Parathyroid adenoma (tissue), 2 donors: ENCODE measurements at regions not wholly inside any gene's neighbourhood (a gene's known extent, or its start where the extent isn't known, plus 50 kb on each side); places are given as distances from the start of the nearest gene placed in this dataset.

Source experiments
- H2AFZ ChIP-seq: fragments of 300-600 bp; sonication (generic); one replicate; pipeline ENCODE4 v1.7.0; 2017; ENCODE audit warnings: antibody characterized with exemption, mild to moderate bottlenecking
- H3K27ac ChIP-seq: fragments of 300-600 bp; sonication (generic); one replicate; pipeline ENCODE4 v1.7.0; 2017
- H3K27me3 ChIP-seq: fragments of 300-600 bp; sonication (generic); one replicate; pipeline ENCODE4 v1.7.0; 2017; ENCODE audit warnings: low read length; ENCODE audit not compliant: control insufficient read depth, insufficient read depth
- H3K36me3 ChIP-seq: fragments of 300-600 bp; sonication (generic); one replicate; pipeline ENCODE4 v1.7.0; 2017; ENCODE audit warnings: low read length; ENCODE audit not compliant: control insufficient read depth, insufficient read depth
- H3K4me1 ChIP-seq: fragments of 300-600 bp; sonication (generic); one replicate; pipeline ENCODE4 v1.7.0; 2017; ENCODE audit warnings: control low read depth
- H3K4me2 ChIP-seq: fragments of 300-600 bp; sonication (generic); one replicate; pipeline ENCODE4 v1.7.0; 2017; ENCODE audit warnings: low read length
- H3K4me3 ChIP-seq: fragments of 300-600 bp; sonication (generic); one replicate; pipeline ENCODE4 v1.7.0; 2017; ENCODE audit warnings: low read depth, low read length
- H3K79me2 ChIP-seq: fragments of 300-600 bp; sonication (generic); one replicate; pipeline ENCODE4 v1.7.0; 2017; ENCODE audit warnings: control low read depth
- H3K9ac ChIP-seq: fragments of 300-600 bp; sonication (generic); one replicate; pipeline ENCODE4 v1.7.0; 2017; ENCODE audit warnings: mild to moderate bottlenecking
- H3K9me3 ChIP-seq: fragments of 300-600 bp; sonication (generic); one replicate; pipeline ENCODE4 v1.7.0; 2017; ENCODE audit warnings: low read length; ENCODE audit not compliant: control insufficient read depth
- CTCF ChIP-seq: fragments of 300-600 bp; sonication (generic); IDR thresholded peaks from one replicate; pipeline ENCODE4 v1.7.0; 2017; ENCODE audit warnings: antibody characterized with exemption, mild to moderate bottlenecking
- donor health status: primary hyperparathyroidism.

- Histone ChIP-seq H3K79me2 (no peaks in the 10 kb centered on the region), H3K27me3 (no peaks in the 10 kb centered on the region), H3K4me3 (no peak overlapping the region), H3K9ac (no peak overlapping the region), H3K4me1 (no peaks in the 10 kb centered on the region), H3K9me3 (no peaks in the 10 kb centered on the region), H2AFZ (no peak overlapping the region), H3K36me3 (no peaks in the 10 kb centered on the region), H3K27ac (no peak overlapping the region), H3K4me2 (no peak overlapping the region)
- no peak for TF ChIP-seq CTCF
These were observed 166.6 kb upstream of the HMGA2 start for GRCh38 chr12:65657635-65658034.

GRCh38 chr12:65658360-65658759, 165.9 kb upstream of the HMGA2 start:
- Histone ChIP-seq H3K79me2 (no peaks in the 10 kb centered on the region), H3K4me1 (no peaks in the 10 kb centered on the region), H2AFZ (no peak overlapping the region), H3K9me3 (no peaks in the 10 kb centered on the region), H3K27me3 (no peaks in the 10 kb centered on the region), H3K9ac (no peak overlapping the region), H3K4me2 (no peak overlapping the region), H3K36me3 (no peaks in the 10 kb centered on the region), H3K27ac (no peak overlapping the region), H3K4me3 (no peak overlapping the region)
- TF ChIP-seq CTCF, result no peak

GRCh38 chr12:65659681-65660080, 164.6 kb upstream of the HMGA2 start:
- Histone ChIP-seq H3K4me3 (no peak overlapping the region), H3K79me2 (no peaks in the 10 kb centered on the region), H3K4me2 (no peak overlapping the region), H3K9me3 (no peaks in the 10 kb centered on the region), H3K4me1 (no peaks in the 10 kb centered on the region), H3K36me3 (no peaks in the 10 kb centered on the region), H3K9ac (no peak overlapping the region), H2AFZ (no peak overlapping the region), H3K27ac (no peak overlapping the region), H3K27me3 (no peaks in the 10 kb centered on the region)
- no peak for TF ChIP-seq CTCF

- no peaks in the 10 kb centered on the region for H3K27me3 ChIP-seq
- H3K9ac ChIP-seq, result no peak overlapping the region
- H3K36me3 ChIP-seq, result no peaks in the 10 kb centered on the region
- H3K4me3 ChIP-seq, result no peak overlapping the region
- no peak overlapping the region for H3K4me2 ChIP-seq
- no peaks in the 10 kb centered on the region for H3K79me2 ChIP-seq
- TF ChIP-seq CTCF, result no peak
- H3K27ac ChIP-seq, result no peak overlapping the region
- no peaks in the 10 kb centered on the region for H3K4me1 ChIP-seq
- H2AFZ ChIP-seq, result no peak overlapping the region
- no peaks in the 10 kb centered on the region for H3K9me3 ChIP-seq
These were observed 164.2 kb upstream of the HMGA2 start for GRCh38 chr12:65660096-65660495.

- no peaks in the 10 kb centered on the region for H3K79me2 ChIP-seq
- no peak overlapping the region for H3K4me3 ChIP-seq
- no peaks in the 10 kb centered on the region for H3K4me1 ChIP-seq
- H3K9ac ChIP-seq, result no peak overlapping the region
- no peaks in the 10 kb centered on the region for H3K27me3 ChIP-seq
- H3K9me3 ChIP-seq, result no peaks in the 10 kb centered on the region
- H2AFZ ChIP-seq, result no peak overlapping the region
- H3K4me2 ChIP-seq, result no peak overlapping the region
- H3K27ac ChIP-seq, result no peak overlapping the region
- TF ChIP-seq CTCF, result no peak
- H3K36me3 ChIP-seq, result no peaks in the 10 kb centered on the region
These were observed 163.4 kb upstream of the HMGA2 start for GRCh38 chr12:65660836-65661235.
